HL-60/S4 treated with phorbol 12-myristate 13-acetate at 8.2 ng/mL for 4 days and 3 days (cell line): ENCODE measurements at regions not wholly inside any gene's neighbourhood (a gene's known extent, or its start where the extent isn't known, plus 50 kb on each side); places are given as distances from the start of the nearest gene placed in this dataset.
"Not testable (repeated sequence)": the region's sequence is repeated elsewhere in the genome, so short reads cannot be mapped to it uniquely, and the experiment has no call there.

Experiments
- in situ Hi-C: fragments of 300-500 bp; cut with MboI; formaldehyde crosslinking; loops from 2 replicates; pipeline ENCODE4 v1.15.0; 2022; ENCODE audit warnings: low sequenced_read_pairs

DNA sequence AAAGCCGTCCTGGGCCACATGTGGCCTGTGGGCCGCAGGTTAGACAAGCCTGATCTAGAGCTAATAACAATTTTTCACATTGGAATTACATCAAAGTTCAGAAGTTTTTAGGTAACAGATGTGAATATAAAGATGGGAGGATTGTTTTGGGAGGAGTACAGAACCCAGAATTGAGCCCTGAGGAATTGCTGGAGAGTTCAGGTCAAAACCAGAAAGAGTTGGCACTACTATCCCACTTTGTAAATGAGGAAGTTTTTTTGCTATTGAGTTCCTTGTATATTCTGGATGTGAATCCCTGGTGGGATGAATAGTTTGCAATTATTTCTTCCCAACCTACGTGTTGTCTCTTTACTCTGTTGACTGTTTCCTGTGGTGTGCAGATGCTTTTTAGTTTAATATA, 109.5 kb upstream of the LIPC start:
- in situ Hi-C loops: no loop called here

DNA sequence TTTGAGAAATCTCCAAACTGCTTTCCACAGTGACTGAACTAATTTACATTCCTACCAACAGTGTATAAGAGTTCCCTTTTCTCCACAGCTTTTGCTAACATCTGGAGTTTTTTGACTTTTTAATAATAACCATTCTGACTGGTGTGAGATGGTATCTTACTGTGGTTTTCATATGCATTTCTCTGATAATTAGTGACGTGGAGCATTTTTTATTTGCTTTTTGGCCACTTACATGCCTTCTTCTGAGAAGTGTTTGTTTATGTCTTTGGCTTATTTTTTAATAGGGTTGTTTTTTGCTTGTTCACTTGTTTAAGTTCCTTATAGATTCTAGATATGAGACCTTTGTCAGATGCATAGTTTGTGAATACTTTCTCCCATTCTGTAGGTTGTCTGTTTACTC, 108.5 kb upstream of the LIPC start:
- in situ Hi-C loops: not testable (repeated sequence)

DNA sequence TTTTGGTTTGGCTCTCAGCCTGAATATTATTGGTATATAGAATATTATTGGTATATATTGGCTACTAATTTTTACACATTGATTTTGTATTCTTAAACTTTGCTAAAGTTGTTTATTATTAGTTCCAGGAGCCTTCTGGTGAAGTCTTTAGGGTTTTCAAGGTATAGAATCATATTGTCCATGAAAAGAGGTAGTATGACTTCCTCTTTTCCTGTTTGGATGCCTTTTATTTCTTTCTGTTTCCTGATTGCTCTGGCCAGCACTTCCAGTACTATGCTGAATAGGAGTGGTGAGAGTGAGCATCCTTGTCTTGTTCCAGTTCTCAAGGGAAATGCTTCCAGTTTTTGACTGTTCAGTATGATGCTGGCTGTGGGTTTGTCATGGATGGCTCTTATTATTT, 107.3 kb upstream of the LIPC start:
- in situ Hi-C loops: no loop called here

DNA sequence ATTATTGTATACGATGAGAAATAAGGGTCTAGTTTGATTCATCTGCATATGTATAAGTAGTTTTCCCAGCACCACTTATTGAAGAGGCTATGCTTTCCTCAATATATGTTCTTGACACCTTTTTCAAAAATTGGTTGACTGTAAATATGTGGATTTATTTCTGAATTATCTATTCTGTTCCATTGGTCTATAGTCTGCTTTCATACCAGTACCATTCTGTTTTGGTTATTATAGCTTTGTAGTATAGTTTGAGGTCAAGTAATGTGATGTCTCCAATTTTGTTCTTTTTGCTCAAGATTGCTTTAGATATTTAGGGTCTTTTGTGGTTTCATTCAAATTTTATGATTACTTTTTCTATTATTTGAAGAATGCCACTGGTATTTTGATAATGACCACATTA, 103.8 kb upstream of the LIPC start:
- in situ Hi-C loops: no loop called here

DNA sequence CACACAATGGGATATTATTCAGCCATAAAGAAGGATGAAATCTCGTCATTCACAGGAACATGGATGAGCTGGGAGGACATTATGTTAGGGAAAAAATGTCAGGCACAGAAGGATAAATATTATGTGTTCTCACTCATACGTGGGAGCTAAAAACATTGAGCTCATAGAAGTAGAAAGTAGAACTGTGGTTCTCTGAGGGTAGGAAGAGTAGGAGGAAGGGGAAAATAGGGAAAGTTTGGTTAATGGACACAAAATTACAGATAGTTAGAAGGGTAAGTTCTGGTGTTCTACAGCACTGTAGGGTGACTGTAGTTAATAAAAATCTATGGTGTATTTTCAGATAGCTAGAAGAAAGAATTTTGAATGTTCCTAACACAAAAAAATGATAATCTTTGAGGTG, 102.6 kb upstream of the LIPC start:
- in situ Hi-C loops: no loop called here

DNA sequence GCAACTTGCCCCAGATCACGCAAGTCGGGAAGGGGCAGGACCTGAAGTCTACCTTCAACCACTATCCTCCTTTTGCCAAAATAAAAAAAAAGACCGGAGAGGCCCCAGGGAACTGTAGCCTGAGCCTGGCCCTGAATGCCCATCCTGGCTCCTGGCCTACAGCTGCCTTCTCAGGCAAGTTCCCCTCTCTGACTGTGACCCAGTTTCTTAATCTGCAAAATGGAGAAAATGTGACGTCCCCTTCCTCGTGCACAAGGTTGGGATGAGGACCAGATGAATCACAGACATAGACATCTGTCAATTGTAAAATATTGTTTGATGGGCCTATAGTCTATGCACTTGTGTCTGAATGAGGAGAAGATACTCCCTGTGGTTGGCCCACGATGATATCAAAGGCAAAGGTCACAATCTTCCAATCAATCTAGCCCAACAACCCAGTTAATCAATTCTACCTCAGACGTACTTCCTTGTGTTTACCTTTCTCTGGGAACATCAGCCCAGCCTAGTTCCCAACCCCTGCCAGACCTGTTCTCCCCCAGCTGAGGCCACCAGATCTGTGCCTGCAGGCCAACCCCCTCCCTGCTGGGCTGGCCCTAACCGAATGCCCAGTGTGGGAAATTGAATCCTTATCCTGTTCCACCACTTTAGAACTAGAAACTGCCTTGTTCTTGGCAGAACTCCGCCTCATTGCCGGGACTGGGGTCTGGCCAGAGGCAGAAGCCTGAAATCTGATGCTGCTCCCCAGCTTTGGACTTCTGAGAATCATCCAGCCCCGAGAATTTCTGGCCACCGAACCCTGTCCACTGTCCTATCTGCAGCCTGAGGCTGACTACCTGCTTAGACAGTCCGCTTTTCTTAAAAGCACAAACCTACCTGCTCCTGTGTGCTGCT, 101.8 kb upstream of the LIPC start:
- in situ Hi-C loops: no loop called here

DNA sequence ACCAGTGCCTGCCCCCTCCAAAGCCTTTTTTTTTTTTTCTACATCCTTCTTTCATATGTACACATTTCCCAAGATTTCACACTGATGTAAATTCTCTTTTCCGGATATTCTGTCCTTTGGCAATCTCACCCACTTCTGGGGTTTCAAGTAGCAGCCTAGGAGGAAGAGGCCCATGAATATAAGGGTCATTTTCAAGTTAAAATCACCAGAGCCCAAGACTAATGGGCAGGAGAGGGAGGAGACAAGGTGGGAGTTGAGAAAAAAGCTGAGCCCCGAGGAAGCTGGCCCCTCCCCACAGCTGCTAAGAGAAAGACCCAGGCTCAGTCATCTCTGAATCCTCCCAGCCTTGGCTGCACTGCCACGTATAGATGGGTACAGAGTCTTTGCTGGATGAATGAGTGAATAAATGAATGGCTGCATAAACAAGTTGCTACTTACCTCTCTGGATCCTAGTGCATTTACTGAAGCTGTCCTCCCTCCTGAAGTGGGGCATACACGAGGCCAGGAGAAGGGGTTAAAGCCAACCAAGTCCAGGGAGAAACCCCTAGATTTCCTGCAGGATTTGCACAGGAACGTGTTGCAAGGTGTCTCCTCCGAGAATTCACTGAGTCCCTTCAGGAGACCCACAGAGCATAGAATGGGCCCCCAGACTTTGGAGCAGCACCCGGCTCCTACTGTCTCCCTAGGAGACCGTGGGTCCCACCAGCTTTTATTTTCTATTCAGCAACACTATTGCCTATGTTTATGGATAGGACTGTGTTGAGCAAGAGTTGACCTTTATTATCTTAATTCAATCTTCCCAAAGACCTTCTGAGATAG, 100.8 kb upstream of the LIPC start:
- in situ Hi-C loops: no loop called here

DNA sequence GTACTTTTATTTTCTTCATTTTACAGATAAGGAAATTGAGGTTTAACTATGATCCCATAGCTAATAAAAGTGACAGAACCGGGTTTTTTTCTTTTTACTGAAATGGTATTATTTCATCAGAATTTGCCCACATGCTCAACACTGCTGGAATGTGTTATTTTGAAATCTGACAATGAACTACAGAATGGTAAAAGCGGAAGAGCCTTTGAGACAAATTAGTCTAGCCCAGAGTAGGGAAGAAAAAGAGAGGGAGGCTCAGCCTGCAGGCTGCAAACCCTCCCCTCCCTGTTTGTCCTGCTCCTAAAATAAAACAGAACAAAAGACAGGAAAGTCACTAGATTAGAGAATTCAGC, 100.3 kb upstream of the LIPC start:
- in situ Hi-C loops: no loop called here

DNA sequence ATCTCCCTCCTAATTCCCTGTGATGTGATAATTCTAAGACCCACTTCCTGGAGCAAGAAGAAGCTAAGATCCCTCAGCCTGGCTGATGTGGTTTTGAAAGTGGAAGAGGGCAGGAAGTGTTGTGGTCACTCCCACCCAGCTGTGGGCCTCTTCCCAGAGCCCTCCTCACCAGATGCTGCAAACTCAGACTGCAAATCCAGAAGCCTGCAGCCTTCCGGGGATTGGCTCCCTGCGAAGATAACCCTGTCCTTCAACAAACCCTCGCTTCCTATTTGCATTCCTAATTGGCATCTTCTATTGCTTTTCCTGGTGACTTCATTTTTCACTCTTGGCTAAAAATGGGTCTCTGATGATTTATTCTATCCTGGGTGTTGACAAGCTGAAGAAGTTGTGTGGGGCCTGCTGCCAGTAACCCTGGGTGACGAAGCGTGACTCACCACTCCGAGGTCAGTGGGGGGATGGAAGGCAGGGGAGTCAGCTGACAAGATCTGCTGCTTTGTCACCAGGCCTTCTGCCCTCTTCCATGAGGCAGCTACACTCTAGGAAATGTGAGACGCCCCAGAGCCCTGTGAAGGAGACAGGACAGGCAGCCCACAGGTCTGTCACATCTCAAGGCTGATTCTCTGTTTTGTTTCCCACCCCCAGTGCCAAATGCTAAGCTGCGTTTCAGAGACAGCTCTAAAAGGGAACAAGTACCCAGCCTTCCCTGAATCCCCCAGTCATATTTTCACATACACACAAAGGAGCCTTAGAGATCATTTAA, 99.7 kb upstream of the LIPC start:
- in situ Hi-C loops: no loop called here

DNA sequence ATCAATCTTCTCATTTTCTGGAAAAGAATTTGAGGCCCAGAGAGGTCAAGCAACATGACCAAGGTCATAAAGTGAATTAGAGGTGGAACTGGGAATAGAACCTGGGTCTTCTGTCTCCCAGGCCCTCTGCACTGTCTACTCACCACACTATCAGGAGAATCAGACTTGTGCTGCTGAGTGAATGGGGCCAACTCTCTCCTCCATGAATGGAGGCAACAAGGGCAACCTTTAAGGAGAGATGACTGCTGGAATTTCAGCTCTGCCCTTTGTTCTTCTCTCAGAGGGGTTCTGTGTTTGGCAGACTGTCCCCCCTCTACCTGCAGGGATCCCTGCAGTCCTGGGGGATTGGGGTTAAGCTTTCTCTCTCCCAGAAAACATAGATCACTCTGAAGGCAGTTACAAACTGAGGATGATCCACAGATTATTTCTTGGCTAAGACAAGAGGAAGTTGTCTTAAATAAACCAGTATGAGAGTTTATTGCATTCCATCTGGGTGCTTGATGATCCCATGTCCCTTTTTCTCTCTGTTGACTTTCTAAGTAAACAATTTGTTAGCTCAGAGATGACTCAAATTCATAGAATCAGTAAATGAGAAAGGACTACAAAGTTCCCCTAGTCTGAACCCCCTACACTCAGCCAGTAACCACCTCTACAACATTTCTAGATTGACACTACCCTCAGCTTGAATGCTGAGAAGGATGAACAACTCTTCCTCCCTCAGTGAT, 99.0 kb upstream of the LIPC start:
- in situ Hi-C loops: no loop called here

DNA sequence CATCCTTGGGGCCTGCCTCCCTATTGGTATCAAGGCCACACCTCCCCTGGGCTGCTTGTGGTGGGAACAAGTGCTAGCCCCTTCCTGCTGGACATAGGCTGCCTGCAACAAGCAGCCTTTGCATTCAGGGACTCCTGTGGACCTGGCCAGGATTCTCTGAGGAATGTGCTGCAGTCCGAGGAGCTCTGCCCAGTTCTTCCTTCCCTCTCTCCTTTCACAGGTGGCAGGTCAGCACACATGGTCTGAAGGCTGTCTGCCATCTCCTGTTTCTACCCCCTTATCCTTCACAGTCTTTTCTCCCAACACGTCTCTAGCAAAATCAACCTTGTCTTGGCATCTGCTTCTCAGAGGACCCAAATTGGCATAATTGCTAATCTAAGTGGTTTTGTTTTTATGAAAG, 97.0 kb upstream of the LIPC start:
- in situ Hi-C loops: no loop called here

DNA sequence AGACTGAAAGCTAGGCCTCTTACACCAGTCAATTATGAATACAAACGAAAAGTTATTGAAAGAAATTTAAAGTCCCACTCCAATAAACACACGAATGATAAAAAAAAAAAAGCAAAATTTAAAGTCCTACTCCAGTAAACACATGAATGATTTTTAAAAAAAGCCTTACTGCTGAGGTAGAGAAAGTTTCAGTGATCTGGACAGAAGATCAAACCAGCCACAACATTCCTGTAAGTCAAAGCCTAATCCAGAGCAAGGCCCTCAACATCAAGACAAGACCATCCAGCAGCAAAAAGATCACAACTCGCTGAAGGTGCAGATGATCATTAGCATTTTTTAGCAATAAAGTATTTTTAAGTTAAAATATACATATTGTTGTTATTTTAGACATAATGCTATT, 95.6 kb upstream of the LIPC start:
- in situ Hi-C loops: no loop called here

DNA sequence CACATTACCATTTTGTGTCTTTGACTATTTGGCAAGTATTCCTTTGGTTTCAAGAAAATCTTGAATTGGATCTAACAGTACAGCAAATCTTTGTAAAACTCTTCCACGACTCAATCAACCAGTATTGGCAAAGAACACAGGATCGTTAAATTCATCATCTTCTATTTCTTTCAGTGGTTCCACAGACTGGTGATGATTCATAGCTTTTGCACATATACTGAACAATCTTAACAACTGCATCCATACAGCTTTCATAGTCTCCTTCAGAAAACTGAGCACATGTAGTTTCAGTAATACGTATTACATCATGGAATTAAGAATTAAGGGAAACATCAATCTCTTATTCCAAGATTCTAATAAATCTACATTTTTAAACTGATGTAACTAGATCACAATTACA, 91.6 kb upstream of the LIPC start:
- in situ Hi-C loops: no loop called here

DNA sequence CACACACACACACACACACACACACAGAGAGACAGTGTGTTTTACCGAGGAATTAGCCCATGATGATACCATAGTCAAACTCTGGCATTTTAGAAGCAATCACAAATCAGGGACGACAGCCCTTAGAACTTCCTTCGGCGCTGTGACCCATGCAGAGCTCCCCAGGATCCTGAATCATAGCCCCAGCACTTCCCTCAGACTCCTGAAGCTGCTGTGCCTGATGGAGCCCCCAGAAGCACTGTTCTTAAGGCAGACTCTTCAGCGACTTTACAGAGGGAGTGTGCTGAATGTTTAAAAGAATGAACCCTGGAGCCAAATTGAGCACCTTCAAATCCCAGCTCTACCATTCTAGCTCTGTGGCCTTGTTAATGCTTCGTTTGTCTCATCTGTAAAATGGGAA, 89.3 kb upstream of the LIPC start:
- in situ Hi-C loops: no loop called here

DNA sequence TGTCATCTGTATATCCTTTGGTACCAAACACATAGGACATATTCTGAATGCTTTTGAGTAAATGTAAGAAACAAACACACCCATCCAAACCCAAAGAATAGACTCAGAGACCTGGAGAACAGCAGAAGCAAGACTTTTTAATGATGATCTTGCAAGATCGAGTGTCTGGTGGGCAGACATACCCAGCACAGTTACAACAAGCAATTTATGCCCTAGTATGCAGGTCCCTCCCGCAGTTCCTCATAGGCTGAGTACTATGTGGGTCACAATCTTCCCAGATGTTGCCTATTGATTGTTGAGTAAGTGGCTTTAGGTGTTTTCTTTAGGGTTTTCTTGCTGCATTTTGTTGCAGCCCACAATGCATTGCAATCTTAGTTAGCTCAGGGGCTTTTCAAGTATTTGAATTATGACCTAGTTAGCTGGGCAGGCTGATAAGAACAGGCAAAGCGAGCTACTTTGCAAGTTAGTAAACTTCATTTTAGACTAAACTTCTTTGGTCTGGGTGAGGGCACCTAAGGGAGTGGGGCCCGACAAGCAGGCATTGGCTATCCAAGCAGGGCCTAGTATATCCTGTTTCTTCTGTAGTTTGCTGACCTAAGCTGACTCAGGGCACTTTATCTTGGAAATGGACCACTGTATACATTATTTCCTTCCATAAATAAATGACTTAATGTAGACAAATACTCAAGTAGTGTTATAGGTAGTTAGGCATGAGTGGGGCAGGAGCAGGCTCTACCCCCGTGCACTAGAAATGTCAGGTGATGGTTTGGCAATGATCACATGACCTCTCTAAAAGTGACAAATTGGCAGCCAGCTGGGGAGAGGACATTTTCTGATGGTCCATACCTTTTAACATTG, 87.3 kb upstream of the LIPC start:
- in situ Hi-C loops: no loop called here

DNA sequence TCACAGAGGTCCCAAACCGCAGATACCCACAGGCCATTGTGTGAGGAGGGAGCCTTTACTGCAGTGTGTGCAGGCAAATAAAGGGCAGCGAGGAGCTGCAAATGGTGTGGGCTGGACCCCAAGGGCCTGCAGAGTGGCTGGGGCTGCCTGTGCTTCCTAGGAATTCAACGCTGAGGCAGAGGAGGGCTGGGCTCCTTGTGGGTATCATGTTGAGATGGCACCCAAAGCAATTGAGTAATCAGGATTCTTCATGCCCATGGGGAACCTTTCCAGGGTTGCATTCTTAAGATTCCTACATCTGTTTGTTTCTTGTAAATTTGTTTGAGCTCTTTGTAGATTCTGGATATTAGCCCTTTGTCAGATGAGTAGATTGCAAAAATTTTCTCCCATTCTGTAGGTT, 85.4 kb upstream of the LIPC start:
- in situ Hi-C loops: no loop called here

DNA sequence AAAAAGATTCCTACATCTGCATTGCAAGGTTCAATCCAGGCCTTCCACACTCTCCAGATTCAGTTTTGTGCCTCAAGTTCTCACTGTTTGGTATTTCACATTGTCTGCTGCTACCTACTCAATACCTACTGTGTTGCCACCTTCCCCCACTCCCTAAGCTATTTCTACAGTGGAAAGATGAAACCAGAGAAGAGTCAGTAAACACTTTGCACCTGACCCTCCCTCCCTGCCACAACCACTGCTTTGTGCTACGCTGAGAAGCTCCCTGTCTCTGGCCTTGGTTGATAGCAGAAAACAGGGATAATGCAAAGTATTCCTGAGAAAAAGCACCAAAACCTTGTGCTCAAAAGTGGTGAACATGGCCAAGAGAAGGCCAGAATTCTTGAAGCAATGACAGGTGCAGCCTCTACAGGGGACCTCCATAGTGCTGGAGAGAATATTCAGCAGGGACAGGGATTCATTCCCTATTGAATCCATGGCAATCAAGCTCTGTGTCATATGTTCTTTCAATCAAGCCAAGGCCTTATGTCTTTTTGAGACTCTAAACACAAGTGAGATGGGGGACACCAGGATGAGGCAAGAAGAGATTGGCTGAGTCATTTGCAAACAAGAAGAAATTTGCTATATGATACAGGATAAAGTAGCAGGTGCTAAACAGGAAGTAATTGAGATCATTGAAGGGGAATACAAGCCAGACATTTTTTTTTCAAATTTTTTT, 83.5 kb upstream of the LIPC start:
- in situ Hi-C loops: no loop called here

DNA sequence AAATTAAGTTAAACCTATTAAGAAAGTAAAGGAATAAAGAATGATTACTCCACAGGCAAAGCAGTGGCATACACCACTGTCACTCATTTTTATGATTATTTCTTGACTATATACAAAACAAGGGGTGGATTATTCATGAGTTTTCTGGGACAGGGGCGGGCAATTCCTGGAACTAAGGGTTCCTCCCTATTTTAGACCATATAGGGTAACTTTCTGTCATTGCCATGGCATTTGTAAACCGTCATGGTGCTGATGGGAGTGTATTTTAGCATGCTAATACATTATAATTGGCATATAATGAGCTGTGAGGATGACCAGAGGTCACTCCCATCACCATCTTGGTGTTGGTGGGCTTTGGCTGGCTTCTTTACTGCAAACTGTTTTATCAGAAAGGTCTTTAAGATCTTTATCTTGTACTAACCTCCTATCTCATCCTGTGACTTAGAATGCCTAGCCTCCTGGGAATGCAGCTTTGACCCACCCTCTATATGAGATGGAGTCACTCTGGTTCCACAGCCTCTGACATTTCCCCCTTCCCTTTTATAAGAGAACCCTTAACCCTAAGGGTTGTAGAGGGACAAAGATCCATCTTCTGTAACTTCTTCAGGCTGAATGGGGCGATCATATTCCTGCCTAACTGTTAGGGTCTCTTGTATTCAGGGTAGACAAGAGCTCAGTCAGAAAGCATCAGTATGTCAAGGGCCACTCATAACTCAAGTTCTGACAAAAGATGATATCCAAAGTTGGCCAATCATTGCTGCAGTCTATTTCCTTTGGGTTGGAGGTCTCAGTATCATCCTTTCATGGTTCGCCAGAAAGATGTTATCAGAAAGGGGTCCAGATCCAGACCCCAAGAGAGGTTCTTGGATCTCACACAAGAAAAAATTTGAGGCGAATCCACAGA, 79.5 kb upstream of the LIPC start:
- in situ Hi-C loops: no loop called here
